WTC11 (cell line): ENCODE measurements at regions not wholly inside any gene's neighbourhood (a gene's known extent, or its start where the extent isn't known, plus 50 kb on each side); places are given as distances from the start of the nearest gene placed in this dataset.

ENCODE experiments used
- ATAC-seq: fragments of 200-7000 bp; cut with Tn5 transposase; 2 replicates; pipeline ENCODE4 v1.10.0; 2021; ENCODE audit warnings: mild to moderate bottlenecking, moderate library complexity
- CTCF ChIA-PET: fragments of 300-600 bp; sonication (Branson Sonifier 250); formaldehyde crosslinking; loops from one replicate; lab custom pipeline; 2021; ENCODE audit warnings: antibody characterized with exemption; lab: Charles Lee
- POLR2A ChIA-PET: fragments of 350-600 bp; sonication (Branson Sonifier 250); formaldehyde crosslinking; loops from one replicate; lab custom pipeline; 2021; ENCODE audit warnings: antibody characterized with exemption; lab: Charles Lee
- DNase-seq: peaks from one replicate; pipeline ENCODE4 v3.0.0; 2021; ENCODE audit warnings: low spot score
- H3K27ac Mint-ChIP-seq: 2 replicates; pipeline ENCODE4 v1.8.0; 2021; ENCODE audit warnings: mixed read lengths
- H3K27me3 Mint-ChIP-seq: 2 replicates; pipeline ENCODE4 v1.8.0; 2021; ENCODE audit warnings: low read depth, mild to moderate bottlenecking, moderate library complexity, mixed read lengths
- H3K36me3 Mint-ChIP-seq: 2 replicates; pipeline ENCODE4 v1.8.0; 2021; ENCODE audit warnings: mixed read lengths
- H3K4me1 Mint-ChIP-seq: 2 replicates; pipeline ENCODE4 v1.8.0; 2022; ENCODE audit warnings: mixed read lengths
- H3K4me3 Mint-ChIP-seq: 2 replicates; pipeline ENCODE4 v1.8.0; 2021; ENCODE audit warnings: mild to moderate bottlenecking, moderate library complexity, mixed read lengths
- H3K9me3 Mint-ChIP-seq: 2 replicates; pipeline ENCODE4 v1.8.0; 2021; ENCODE audit warnings: mixed read lengths
- AR ChIP-seq: fragments of 250-450 bp; sonication (Bioruptor Pico); IDR thresholded peaks from 2 replicates; pipeline ENCODE4 v1.9.0; 2021; ENCODE audit warnings: mild to moderate bottlenecking
- CDX4 ChIP-seq: fragments of 250-450 bp; sonication (Bioruptor Pico); IDR thresholded peaks from 2 replicates; pipeline ENCODE4 v1.9.0; 2021; ENCODE audit warnings: moderate library complexity, mild to moderate bottlenecking, inconsistent platforms, borderline replicate concordance
- CREB1 ChIP-seq: sonication (generic); formaldehyde crosslinking; IDR thresholded peaks from 2 replicates; pipeline ENCODE4 v1.8.0; 2023; ENCODE audit warnings: mild to moderate bottlenecking, missing genetic modification reagents
- ELF4 ChIP-seq: sonication (generic); formaldehyde crosslinking; IDR thresholded peaks from 2 replicates; pipeline ENCODE4 v1.8.1; 2022; ENCODE audit warnings: low read depth, mild to moderate bottlenecking, moderate library complexity, missing genetic modification reagents
- GABPB1 ChIP-seq: sonication (generic); formaldehyde crosslinking; IDR thresholded peaks from 2 replicates; pipeline ENCODE4 v1.8.1; 2023; ENCODE audit warnings: mild to moderate bottlenecking, missing genetic modification reagents
- GTF2I ChIP-seq: fragments of 250-450 bp; sonication (Bioruptor Pico); conservative IDR thresholded peaks from 2 replicates; pipeline ENCODE4 v1.4.0; 2021; ENCODE audit warnings: mild to moderate bottlenecking
- HMGXB4 ChIP-seq: sonication (generic); formaldehyde crosslinking; IDR thresholded peaks from 2 replicates; pipeline ENCODE4 v1.8.1; 2023; ENCODE audit warnings: mild to moderate bottlenecking, moderate library complexity, missing genetic modification reagents
- IRF2 ChIP-seq: sonication (generic); formaldehyde crosslinking; IDR thresholded peaks from 2 replicates; pipeline ENCODE4 v1.8.0; 2022; ENCODE audit warnings: low read depth, missing genetic modification reagents, borderline replicate concordance
- JUN ChIP-seq: sonication (generic); formaldehyde crosslinking; IDR thresholded peaks from 2 replicates; pipeline ENCODE4 v1.8.0; 2023; ENCODE audit warnings: mild to moderate bottlenecking, missing genetic modification reagents
- NFYB ChIP-seq: sonication (generic); formaldehyde crosslinking; conservative IDR thresholded peaks from 2 replicates; pipeline ENCODE4 v1.8.0; 2022; ENCODE audit warnings: low read depth, missing genetic modification reagents
- NR1H2 ChIP-seq: sonication (generic); formaldehyde crosslinking; IDR thresholded peaks from 2 replicates; pipeline ENCODE4 v1.9.0; 2021; ENCODE audit warnings: mild to moderate bottlenecking, moderate library complexity, missing genetic modification reagents
- NR2C2 ChIP-seq: sonication (generic); formaldehyde crosslinking; IDR thresholded peaks from 2 replicates; pipeline ENCODE4 v1.8.0; 2022; ENCODE audit warnings: mild to moderate bottlenecking, missing genetic modification reagents
- SOX15 ChIP-seq: fragments of 250-450 bp; sonication (Bioruptor Pico); IDR thresholded peaks from 2 replicates; pipeline ENCODE4 v1.9.0; 2021; ENCODE audit warnings: mild to moderate bottlenecking
- TP53 ChIP-seq: sonication (generic); formaldehyde crosslinking; IDR thresholded peaks from 2 replicates; pipeline ENCODE4 v1.8.1; 2023; ENCODE audit warnings: mild to moderate bottlenecking, missing genetic modification reagents
- ZBTB21 ChIP-seq: sonication (generic); formaldehyde crosslinking; IDR thresholded peaks from 2 replicates; pipeline ENCODE4 v1.8.1; 2023; ENCODE audit warnings: mild to moderate bottlenecking, missing genetic modification reagents, borderline replicate concordance
- ZNF423 ChIP-seq: fragments of 250-450 bp; sonication (Bioruptor Pico); IDR thresholded peaks from 2 replicates; pipeline ENCODE4 v2.1.2; 2022; ENCODE audit warnings: mild to moderate bottlenecking, moderate library complexity
- TF ChIP-seq, protein P1 (sequence below): sonication (generic); formaldehyde crosslinking; IDR thresholded peaks from 2 replicates; pipeline ENCODE4 v1.8.1; 2023; ENCODE audit warnings: mild to moderate bottlenecking, missing genetic modification reagents
- TF ChIP-seq, protein P2 (sequence below): sonication (generic); formaldehyde crosslinking; conservative IDR thresholded peaks from 2 replicates; pipeline ENCODE4 v1.8.1; 2023; ENCODE audit warnings: mild to moderate bottlenecking, low read depth, missing genetic modification reagents, moderate library complexity
- TF ChIP-seq, protein P3 (sequence below): sonication (generic); formaldehyde crosslinking; IDR thresholded peaks from 2 replicates; pipeline ENCODE4 v1.8.1; 2022; ENCODE audit warnings: missing genetic modification reagents, borderline replicate concordance

- TF ChIP-seq AR (CRISPR knock-in tag) = no peak
- no peak for TF ChIP-seq JUN (CRISPR knock-in tag)
- TF ChIP-seq, protein P1, sequence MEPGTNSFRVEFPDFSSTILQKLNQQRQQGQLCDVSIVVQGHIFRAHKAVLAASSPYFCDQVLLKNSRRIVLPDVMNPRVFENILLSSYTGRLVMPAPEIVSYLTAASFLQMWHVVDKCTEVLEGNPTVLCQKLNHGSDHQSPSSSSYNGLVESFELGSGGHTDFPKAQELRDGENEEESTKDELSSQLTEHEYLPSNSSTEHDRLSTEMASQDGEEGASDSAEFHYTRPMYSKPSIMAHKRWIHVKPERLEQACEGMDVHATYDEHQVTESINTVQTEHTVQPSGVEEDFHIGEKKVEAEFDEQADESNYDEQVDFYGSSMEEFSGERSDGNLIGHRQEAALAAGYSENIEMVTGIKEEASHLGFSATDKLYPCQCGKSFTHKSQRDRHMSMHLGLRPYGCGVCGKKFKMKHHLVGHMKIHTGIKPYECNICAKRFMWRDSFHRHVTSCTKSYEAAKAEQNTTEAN (CRISPR knock-in tag) = no peak
- TF ChIP-seq, protein P2, sequence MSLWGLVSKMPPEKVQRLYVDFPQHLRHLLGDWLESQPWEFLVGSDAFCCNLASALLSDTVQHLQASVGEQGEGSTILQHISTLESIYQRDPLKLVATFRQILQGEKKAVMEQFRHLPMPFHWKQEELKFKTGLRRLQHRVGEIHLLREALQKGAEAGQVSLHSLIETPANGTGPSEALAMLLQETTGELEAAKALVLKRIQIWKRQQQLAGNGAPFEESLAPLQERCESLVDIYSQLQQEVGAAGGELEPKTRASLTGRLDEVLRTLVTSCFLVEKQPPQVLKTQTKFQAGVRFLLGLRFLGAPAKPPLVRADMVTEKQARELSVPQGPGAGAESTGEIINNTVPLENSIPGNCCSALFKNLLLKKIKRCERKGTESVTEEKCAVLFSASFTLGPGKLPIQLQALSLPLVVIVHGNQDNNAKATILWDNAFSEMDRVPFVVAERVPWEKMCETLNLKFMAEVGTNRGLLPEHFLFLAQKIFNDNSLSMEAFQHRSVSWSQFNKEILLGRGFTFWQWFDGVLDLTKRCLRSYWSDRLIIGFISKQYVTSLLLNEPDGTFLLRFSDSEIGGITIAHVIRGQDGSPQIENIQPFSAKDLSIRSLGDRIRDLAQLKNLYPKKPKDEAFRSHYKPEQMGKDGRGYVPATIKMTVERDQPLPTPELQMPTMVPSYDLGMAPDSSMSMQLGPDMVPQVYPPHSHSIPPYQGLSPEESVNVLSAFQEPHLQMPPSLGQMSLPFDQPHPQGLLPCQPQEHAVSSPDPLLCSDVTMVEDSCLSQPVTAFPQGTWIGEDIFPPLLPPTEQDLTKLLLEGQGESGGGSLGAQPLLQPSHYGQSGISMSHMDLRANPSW (CRISPR knock-in tag) = no peak
- TF ChIP-seq CREB1 (CRISPR knock-in tag) = no peak
- no peak for TF ChIP-seq ZBTB21
- TF ChIP-seq, protein P3, sequence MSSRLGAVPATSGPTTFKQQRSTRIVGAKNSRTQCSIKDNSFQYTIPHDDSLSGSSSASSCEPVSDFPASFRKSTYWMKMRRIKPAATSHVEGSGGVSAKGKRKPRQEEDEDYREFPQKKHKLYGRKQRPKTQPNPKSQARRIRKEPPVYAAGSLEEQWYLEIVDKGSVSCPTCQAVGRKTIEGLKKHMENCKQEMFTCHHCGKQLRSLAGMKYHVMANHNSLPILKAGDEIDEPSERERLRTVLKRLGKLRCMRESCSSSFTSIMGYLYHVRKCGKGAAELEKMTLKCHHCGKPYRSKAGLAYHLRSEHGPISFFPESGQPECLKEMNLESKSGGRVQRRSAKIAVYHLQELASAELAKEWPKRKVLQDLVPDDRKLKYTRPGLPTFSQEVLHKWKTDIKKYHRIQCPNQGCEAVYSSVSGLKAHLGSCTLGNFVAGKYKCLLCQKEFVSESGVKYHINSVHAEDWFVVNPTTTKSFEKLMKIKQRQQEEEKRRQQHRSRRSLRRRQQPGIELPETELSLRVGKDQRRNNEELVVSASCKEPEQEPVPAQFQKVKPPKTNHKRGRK (CRISPR knock-in tag) = no peak
These were observed 143.4 kb upstream of the CST7 start (continued) for GRCh38 chr20:24805456-24806238.

DNA sequence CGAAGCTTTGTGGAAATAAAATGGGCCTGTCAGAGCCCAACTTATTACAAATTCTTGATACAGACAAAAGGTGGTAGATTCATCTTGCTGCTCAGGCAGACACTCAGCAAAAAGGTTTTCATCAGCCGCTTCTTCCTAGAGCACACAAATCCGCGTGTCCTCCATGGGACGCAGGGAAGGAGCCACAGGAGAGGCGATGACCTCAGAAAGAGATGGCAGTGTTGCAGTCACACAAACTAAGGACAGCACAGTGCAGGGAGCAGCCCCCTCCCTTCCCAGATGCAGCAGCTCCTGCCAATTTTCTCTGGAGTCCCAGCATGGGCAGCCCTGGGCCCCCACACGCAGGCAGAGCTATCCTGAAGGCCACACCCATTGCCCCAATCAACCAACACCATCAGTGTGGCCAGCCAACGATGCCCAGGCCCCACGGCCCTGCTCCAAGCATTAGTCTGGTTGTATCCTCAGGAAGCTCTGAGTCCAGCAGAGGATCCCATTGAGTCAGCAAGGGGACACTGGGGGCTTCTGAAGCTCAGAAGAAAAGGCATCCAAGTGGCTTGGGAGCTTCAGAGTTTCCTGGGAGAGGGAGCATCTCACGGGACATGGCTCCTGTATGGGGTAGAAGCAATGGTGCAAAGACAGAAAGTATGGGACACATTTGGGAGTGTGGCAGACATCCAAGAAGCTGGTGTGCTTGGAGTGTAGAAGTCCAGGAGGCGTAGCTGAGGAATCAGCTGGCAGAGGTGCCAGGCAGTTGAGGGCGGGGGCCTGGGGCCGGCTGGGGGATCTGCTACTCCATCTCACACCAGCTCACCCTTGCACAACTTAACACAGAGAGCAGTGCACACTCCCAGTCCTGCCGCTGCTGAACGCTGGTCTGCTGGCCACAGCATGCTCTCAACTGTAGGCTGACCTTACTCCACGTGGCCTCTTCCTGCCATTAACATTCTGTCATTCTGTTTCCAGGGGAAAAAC, 142.1 kb upstream of the CST7 start:
- DNase-seq (no peak), ATAC-seq (no peak)
- Mint-ChIP-seq H3K9me3 (no peaks in the 10 kb centered on the region), H3K4me3 (no peak overlapping the region), H3K36me3 (no peaks in the 10 kb centered on the region), H3K27ac (no peak overlapping the region), H3K4me1 (no peaks in the 10 kb centered on the region), H3K27me3 (no peaks in the 10 kb centered on the region)
- POLR2A ChIA-PET = interaction anchor here (0.6 kb wide), 1 partner anchor 19 kb away, joined by 5 read pairs; no protein-coding TSS in a partner anchor
- CTCF ChIA-PET = no interaction called here
- TF ChIP-seq GABPB1 (CRISPR knock-in tag) (no peak), TP53 (no peak), NFYB (no peak), NR2C2 (CRISPR knock-in tag) (no peak), JUN (CRISPR knock-in tag) (no peak), ELF4 (no peak), NR1H2 (CRISPR knock-in tag) (no peak), SOX15 (CRISPR knock-in tag) (no peak), GTF2I (CRISPR knock-in tag) (no peak), AR (CRISPR knock-in tag) (no peak), HMGXB4 (CRISPR knock-in tag) (no peak), ZNF423 (CRISPR knock-in tag) (no peak), IRF2 (CRISPR knock-in tag) (no peak), CDX4 (CRISPR knock-in tag) (no peak), ZBTB21 (no peak)
